Endothelial cell of umbilical vein (primary cell): ENCODE measurements at regions not wholly inside any gene's neighbourhood (a gene's known extent, or its start where the extent isn't known, plus 50 kb on each side); places are given as distances from the start of the nearest gene placed in this dataset.

Experiments used
- CTCF ChIP-seq, 2 donors: IDR thresholded peaks; 1 replicate in 1 of 2; 2 replicates in 1 of 2; pipeline ENCODE4 v1.5.1; 2011; ENCODE audit warnings: low read length in 2 of 2, mild to moderate bottlenecking in 2 of 2, moderate library complexity in 2 of 2, control low read depth in 1 of 2, inconsistent platforms in 1 of 2, low read depth in 1 of 2; ENCODE audit not compliant: insufficient read depth in 1 of 2; ENCODE audit errors: extremely low read depth in 1 of 2
- EZH2 ChIP-seq: IDR thresholded peaks from 2 replicates; pipeline ENCODE4 v1.6.1; 2012; ENCODE audit warnings: borderline replicate concordance, low read depth, mild to moderate bottlenecking, moderate library complexity, low read length, inconsistent platforms; ENCODE audit not compliant: severe bottlenecking
- POLR2A ChIP-seq: IDR thresholded peaks from 2 replicates; pipeline ENCODE4 v1.6.1; 2012; ENCODE audit warnings: low read depth, mild to moderate bottlenecking, control low read depth, low read length
- POLR2AphosphoS5 ChIP-seq: IDR thresholded peaks from 2 replicates; pipeline ENCODE4 v1.6.1; 2012; ENCODE audit warnings: low read depth, mild to moderate bottlenecking, control low read depth, low read length, moderate library complexity; ENCODE audit not compliant: insufficient read depth

- TF ChIP-seq POLR2A (no peak), CTCF (IDR thresholded peaks at IDR 0.05; ENCODE audit: extremely low read depth in 1 of 2, insufficient read depth in 1 of 2, low read depth in 1 of 2, low read length in 2 of 2) (no peak), EZH2 (no peak), POLR2AphosphoS5 (no peak)
These were observed 106.0 kb upstream of the CSNK1A1L start for GRCh38 chr13:37211487-37211886.
